Left ventricle myocardium inferior (tissue), 1 donor: ENCODE measurements at regions not wholly inside any gene's neighbourhood (a gene's known extent, or its start where the extent isn't known, plus 50 kb on each side); places are given as distances from the start of the nearest gene placed in this dataset.

Source experiments
- DNase-seq: peaks from one replicate; pipeline ENCODE4 v3.0.0-alpha.2; 2020
- H3K27ac ChIP-seq: fragments of 200-600 bp; replicated peaks from 2 replicates; pipeline ENCODE4 v1.8.0; 2021
- H3K27me3 ChIP-seq: fragments of 200-600 bp; 2 replicates; pipeline ENCODE4 v1.8.0; 2021; ENCODE audit warnings: low read depth
- H3K36me3 ChIP-seq: fragments of 200-600 bp; 2 replicates; pipeline ENCODE4 v1.8.0; 2021
- H3K4me1 ChIP-seq: fragments of 200-600 bp; 2 replicates; pipeline ENCODE4 v1.8.0; 2021
- H3K4me3 ChIP-seq: fragments of 200-600 bp; 2 replicates; pipeline ENCODE4 v1.8.0; 2021; ENCODE audit warnings: mild to moderate bottlenecking, moderate library complexity
- H3K9me3 ChIP-seq: fragments of 200-600 bp; replicated peaks from 2 replicates; pipeline ENCODE4 v1.8.0; 2021
- CTCF ChIP-seq: fragments of 200-600 bp; IDR thresholded peaks from 2 replicates; pipeline ENCODE4 v1.8.0; 2021; ENCODE audit warnings: antibody characterized with exemption, mild to moderate bottlenecking, borderline replicate concordance
- intact Hi-C: fragments of 100-400 bp; cut with micrococcal nuclease; formaldehyde crosslinking; loops from one replicate; pipeline ENCODE4 v1.11.0; 2022
- donor health status: DM: no; HTN: yes; CAD: no; lungs with severe emphysema.

GRCh38 chr10:107444443-107444842, 279.9 kb upstream of the SORCS1 start:
- H3K4me1 ChIP-seq = no peaks in the 10 kb centered on the region
- H3K4me3 ChIP-seq = no peak overlapping the region
- no peaks in the 10 kb centered on the region for H3K27me3 ChIP-seq
- H3K36me3 ChIP-seq = no peaks in the 10 kb centered on the region
- TF ChIP-seq CTCF = no peak
- H3K27ac ChIP-seq = no peak overlapping the region
- peaks cover 5% of the 10 kb centered on the region for H3K9me3 ChIP-seq
- no peak for DNase-seq
- intact Hi-C loops = no loop called here

GRCh38 chr10:107443813-107444212, 279.3 kb upstream of the SORCS1 start:
- Histone ChIP-seq H3K27ac (no peak overlapping the region), H3K4me3 (no peak overlapping the region), H3K9me3 (peaks cover 5% of the 10 kb centered on the region), H3K36me3 (no peaks in the 10 kb centered on the region), H3K4me1 (no peaks in the 10 kb centered on the region), H3K27me3 (no peaks in the 10 kb centered on the region)
- DNase-seq = no peak
- intact Hi-C loops = no loop called here
- no peak for TF ChIP-seq CTCF

DNA sequence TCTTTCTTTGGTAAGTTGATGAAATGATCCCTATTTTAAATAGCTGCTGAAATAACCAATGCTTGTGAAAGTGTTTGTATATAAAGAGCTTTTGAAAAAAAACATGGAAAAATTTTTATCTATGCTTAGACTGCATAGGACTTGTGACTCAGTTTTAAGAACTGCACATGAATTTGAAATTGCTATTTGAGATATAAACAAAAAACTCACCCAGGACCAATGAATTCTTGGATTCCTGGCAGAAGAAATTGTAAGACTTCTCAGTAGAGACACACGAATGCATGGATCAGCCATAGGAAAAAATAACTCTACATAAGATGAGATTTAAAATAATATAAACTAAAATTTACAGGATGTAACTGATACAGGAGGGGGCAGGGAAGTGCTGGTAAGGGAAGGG, 278.8 kb upstream of the SORCS1 start:
- Histone ChIP-seq H3K36me3 (no peaks in the 10 kb centered on the region), H3K27me3 (no peaks in the 10 kb centered on the region), H3K27ac (no peak overlapping the region), H3K9me3 (peaks cover 5% of the 10 kb centered on the region), H3K4me1 (no peaks in the 10 kb centered on the region), H3K4me3 (no peak overlapping the region)
- DNase-seq = no peak
- TF ChIP-seq CTCF = no peak
- intact Hi-C loops = no loop called here

DNA sequence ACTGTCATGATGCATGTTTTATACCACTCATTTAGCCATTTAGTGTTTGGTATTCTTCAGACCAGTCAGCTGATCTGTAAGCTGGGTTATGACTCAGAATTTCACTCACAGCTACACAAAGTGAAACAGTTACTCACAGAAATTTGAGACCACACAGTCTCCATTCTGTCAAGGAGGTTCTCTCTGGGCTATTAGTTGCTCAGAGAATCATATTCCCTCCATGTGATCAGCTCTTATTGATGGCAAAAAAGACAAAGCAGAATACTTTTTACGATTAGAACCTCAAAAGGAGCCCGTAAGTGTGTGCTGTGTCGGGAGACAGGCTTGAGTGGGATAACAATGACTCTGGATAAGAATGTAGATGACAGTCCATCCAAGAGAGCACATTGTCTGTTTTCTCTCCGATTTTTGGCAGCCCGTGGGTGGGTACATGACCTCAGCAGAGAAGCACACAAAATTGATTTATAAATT, 277.6 kb upstream of the SORCS1 start:
- DNase-seq = no peak
- Histone ChIP-seq H3K27ac (no peak overlapping the region), H3K36me3 (no peaks in the 10 kb centered on the region), H3K4me1 (no peaks in the 10 kb centered on the region), H3K4me3 (no peak overlapping the region), H3K9me3 (peaks cover 5% of the 10 kb centered on the region), H3K27me3 (no peaks in the 10 kb centered on the region)
- intact Hi-C loops = no loop called here
- TF ChIP-seq CTCF = no peak

- Histone ChIP-seq H3K27me3 (no peaks in the 10 kb centered on the region), H3K4me3 (no peak overlapping the region), H3K9me3 (peaks cover 5% of the 10 kb centered on the region), H3K36me3 (no peaks in the 10 kb centered on the region), H3K27ac (no peak overlapping the region), H3K4me1 (no peaks in the 10 kb centered on the region)
- intact Hi-C loops = no loop called here
- TF ChIP-seq CTCF = no peak
- DNase-seq = no peak
Observed at GRCh38 chr10:107440741-107441140, 276.2 kb upstream of the SORCS1 start.

DNA sequence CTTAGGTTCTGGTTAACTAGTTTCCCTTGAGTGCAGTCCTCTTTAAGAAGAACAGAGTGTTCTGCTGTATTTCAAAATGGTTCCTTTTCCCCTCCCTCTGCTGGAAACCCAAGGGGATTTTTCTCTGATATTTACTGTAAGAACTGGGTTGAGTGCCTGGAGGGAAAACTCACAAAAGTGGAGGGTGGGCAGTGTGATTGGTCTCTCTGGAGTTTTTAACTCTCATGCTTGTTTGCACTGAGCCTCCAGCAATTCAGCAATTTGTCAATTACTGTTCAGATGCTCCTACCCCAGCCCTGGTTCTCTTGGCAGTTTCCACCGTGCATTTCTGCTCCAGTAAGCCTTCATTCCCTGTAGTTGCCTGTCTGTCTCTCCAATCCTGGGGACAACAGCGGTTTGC, 273.4 kb upstream of the SORCS1 start:
- Histone ChIP-seq H3K27me3 (no peaks in the 10 kb centered on the region), H3K36me3 (no peaks in the 10 kb centered on the region), H3K9me3 (peaks cover 5% of the 10 kb centered on the region), H3K4me1 (no peaks in the 10 kb centered on the region), H3K27ac (no peak overlapping the region), H3K4me3 (no peak overlapping the region)
- DNase-seq = no peak
- no peak for TF ChIP-seq CTCF
- intact Hi-C loops = no loop called here
